ENCODE measurements at regions not wholly inside any gene's neighbourhood (a gene's known extent, or its start where the extent isn't known, plus 50 kb on each side); places are given as distances from the start of the nearest gene placed in this dataset.
A peak's percentile ranks its signal among the peaks of the same experiment; 100 is the strongest.

DNA sequence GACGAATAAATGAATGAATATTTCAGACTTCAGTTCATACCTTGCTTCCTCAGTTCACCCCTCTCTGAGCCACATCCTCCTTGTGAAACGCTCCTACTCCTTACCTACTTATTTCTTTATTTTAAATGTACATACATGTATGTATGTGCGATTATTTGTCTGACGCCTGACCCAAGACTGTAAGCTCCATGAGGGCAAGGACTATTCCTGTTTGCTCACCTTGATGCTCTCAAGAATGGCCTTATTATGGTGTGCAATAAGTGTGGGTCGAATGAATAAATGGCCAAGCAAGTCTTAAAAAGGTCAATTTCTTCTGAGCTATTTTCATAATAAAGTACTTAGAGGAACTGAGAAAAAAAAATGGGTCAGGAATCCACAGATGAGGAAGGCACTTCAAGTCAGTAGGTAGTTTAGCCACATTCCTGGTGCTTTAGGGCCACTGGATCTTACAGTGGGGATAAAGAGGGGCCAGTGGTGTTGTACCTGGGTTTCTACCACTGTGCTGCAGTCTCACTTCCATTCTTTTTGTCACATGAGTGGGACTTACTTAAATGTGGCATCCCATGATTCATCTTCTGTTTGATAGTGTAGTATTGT is 74.7 kb downstream of the SDC1 start:
- DNase-seq (no peak), ATAC-seq (no peak)

DNA sequence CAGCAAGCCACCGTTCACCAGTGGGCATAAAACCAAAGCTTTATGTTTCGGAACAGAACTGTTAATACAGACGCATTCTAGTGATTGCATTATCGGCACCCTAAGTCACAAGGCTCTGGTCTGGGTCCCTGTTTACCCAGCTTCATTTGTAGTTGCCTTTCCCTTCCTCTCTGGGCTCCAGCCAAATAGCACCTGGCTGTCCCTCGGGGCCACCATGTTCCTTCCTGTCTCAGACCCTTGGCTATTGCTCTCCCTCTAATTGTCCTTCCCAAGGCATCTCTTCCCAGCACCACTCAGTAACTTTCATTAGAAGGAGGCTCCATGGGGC is 75.3 kb downstream of the SDC1 start:
- no peak for ATAC-seq
- no peak for DNase-seq

DNA sequence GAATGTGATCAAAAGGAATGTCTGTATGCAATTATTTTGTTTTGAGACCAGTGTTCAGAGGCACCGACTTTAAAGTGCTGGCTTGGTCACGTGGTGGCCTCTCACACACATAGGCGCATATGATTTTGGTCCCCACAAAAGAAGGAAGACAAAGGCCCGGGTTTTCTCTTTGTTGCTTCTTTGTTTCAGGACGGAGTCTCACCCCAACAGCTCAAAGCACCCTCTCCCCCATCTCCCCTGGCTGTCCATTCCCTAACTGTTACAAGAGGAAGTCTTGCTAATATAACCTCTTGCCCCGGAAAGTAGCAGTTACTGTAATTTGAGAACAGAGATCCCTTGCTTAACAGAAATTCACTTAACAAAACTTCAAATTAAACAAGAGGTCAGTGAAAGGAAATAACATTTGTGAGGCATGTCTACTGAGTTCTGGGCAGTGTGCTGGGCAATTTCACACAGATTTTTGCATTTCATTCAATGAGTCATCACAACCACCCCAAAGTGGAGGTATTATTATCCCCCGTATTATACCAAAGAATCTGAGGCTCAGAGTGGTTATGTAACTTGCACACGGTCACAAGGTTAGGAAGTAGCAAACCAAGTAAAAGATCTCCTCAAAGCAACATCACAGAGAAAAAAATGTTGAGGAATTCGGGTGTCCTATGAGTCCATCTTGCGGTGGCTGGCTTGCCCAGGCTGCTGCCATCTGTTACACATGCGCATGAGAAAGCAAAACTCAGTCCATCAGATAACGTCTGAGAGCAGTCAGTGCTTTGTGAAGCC is 75.8 kb downstream of the SDC1 start:
- DNase-seq (no peak), ATAC-seq (no peak)

DNA sequence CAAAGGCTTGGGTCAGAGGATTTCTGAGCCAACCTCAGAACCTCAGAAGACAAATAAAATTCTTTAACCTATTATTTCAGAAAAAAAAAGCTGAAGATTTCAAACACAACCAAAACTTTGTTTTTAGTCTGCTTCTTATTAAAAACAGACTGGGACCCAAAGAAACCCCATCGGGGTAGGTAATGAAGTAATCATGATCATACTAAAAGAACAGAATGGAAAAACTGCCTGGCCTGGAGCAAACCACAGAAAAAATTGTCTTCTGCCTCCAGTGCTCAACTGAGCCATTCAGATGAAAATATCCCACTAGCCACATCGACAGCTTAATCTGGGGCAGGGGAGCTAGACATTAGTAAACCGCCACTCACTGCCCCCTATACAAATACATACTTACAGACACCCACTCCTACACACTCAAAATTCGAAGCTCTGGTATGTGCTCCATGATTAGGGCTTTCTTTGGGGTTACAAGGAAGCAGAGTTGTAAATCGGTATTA is 76.5 kb downstream of the SDC1 start:
- ATAC-seq (no peak), DNase-seq (no peak)

DNA sequence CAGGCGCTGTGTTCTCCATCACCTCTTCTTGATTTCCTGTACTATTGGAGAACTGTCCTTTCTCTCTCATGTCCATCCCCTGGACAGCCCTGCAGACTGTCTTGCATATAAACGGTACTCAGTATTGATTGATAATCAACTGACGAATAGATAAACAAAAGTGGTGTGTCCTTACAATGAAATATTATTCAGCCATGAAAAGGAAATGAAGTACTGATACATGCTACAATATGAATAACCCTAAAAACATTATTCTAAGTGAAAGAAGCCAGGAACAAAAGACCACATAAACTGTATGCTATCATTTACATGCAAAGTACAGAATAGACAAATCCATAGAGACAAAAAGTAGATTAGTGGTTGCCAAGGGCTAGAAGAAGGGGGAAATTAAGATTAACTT is 77.6 kb downstream of the SDC1 start:
- no peak for ATAC-seq
- DNase-seq, result no peak

DNA sequence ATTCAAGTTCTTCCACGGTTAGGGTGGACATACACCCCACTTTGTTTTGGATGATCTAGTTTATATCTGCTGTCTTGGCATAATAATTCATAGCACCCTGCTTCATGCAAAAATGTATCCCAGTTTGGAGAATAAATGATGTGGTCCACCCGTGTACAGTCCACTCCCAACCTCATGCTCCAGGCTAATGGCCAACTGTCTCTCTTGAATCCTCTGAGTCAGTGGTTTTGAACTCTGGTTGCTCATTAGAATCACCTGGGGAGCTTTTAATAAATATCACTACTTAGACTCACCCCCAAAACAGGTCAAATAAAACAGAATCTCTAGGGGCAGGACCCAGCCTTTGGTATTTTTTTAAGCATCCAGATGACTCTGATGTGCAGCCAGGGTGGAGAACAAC is 78.5 kb downstream of the SDC1 start:
- ATAC-seq, result no peak
- DNase-seq, result no peak

DNA sequence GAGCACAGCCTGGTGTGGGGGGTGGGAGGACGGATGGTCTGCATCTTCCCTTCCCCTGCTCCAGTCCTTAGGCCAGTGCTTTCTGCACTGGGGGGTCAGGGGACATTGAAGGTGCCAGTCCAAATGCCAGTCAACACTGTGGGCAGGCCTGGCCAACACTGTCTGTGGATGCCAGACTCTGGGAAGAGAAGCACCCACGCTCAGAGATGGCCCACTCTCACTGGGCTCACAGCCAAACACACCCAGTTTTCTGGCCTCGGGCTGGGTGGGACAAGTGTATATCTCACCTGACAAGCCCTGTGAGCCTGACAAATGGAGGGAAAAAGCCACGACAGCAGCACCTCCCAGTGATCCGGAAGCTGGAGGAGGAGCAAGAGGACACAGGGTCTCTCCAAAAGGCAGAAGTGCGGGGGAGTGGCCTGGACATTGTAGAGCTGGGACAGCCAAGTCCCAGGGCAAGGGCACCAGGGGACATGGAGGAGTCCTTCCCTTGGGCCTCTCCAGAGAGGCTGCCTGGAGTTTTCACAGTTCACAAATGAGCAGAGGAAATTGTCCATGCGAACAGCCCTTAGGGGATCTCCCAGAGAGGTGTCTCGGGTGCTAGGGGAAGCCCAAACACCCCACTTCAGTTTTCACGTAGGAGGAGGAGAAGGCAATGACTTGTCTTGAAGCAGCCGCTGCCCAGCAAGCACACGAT is 79.3 kb downstream of the SDC1 start:
- no peak for DNase-seq
- peak; percentile 63 for ATAC-seq

DNA sequence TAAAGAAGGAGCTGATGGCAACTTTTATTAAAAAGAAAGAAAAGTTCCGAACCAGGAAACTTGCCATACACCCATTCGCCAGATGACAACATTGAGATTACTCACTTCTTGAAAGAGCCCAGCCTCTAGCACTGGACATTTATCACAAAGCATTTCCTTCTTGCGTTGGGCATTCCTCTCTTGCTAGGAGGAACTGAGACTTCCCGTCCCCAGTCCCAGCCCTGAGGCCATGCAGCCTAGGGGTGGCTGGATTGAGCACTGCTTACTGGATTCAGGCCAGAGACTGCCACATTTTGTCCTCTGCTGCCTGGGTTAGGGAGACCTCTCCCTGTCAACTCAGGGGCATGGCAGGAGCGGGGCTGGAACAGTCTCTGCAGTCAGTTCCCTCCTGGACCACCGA is 80.1 kb downstream of the SDC1 start:
- ATAC-seq (no peak), DNase-seq (no peak)

DNA sequence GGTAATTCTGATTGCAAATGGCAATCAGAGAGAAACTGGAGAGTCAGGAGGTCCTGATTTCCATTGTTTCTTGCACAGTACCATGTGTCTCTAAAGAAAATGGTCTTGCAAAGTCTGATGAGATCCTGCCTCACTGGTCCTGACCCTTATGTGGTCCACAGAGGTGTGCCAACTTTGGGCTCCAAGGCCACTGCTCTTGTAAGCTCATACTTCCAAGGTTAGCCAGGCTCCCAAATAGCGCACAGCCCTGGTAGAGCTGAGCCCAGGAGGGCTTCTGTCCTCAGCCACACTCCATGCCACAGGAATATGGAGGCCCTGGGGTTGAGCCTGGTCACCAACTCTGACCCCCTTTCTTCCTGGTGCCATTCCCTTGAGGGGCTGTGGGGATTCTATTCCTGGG is 80.7 kb downstream of the SDC1 start:
- ATAC-seq (no peak), DNase-seq (no peak)

DNA sequence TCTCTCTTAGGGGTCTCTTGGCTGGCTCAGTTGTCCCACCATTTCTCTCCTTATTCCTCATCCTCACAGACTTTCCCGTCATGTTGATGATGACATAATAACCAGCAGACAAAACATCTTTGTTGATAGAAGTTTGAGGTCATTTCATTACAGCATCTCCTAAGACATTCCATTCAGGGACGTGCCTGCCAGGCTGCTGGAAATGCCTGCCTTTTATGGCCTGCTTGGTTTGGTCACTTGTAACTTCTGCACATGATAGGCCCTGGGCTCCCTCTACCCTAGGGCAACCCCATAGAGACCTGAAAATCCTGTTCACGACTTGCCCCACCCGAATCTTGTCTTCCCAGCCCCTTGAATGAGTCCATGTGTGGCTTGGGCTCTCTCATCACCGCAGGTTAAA is 81.7 kb downstream of the SDC1 start:
- DNase-seq (no peak), ATAC-seq (no peak)

DNA sequence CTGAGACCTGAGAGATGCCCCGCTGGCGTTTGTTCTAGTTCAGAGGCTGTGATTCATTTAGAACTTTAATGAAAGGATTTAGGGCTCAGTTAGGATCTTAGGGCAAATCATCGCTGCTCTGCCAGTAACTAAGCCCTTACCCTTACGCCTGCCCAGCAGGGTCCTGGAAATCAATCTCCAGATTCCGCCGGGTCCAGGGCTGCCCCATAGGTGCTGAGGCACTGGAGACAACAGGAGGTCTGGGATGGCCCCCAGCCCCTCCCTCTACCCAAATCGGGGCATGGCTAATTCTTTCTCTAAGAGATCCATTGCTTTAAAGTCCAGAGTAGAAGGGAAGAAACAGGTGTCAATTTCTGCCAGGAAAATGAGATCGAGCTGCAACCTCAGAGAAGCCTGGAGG is 83.1 kb downstream of the SDC1 start:
- ATAC-seq, result no peak

DNA sequence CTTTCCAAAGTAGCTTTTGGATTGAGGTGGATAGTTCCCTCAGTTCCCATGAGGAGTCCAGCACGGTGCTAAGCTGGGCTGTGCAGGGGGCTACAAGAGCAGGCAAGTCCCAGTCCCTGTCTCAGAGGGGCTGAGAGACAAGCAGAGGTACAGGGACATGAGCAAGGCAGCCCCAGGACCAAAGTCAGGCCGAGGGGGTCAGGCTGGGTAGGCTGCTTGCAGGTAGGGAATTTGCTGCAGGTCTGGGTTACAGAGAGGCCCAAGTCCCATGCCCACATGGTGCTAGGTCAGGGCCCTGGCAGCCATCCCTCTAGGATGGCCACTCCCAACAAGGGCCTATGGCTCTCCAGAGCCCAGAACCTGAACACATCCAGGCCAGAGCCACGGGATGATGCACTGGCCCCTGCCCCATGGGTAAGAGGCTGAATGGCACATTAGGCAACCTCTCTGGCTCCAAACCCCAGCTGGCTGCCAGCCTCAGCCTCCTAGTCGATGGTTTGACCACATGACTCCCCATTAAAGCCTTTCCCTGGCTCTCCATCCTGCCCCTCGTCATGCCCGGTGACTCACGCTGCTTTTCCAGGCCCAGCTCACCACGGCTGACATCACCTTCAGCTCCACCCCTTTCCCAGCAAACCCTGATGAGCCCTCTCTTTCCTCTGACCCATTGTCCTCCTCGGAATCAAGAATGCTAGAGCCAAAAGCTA is 83.7 kb downstream of the SDC1 start:
- ATAC-seq (no peak), DNase-seq (no peak)

More for the DNA sequence above, 83.1 kb downstream of the SDC1 start:
- no peak for DNase-seq

DNA sequence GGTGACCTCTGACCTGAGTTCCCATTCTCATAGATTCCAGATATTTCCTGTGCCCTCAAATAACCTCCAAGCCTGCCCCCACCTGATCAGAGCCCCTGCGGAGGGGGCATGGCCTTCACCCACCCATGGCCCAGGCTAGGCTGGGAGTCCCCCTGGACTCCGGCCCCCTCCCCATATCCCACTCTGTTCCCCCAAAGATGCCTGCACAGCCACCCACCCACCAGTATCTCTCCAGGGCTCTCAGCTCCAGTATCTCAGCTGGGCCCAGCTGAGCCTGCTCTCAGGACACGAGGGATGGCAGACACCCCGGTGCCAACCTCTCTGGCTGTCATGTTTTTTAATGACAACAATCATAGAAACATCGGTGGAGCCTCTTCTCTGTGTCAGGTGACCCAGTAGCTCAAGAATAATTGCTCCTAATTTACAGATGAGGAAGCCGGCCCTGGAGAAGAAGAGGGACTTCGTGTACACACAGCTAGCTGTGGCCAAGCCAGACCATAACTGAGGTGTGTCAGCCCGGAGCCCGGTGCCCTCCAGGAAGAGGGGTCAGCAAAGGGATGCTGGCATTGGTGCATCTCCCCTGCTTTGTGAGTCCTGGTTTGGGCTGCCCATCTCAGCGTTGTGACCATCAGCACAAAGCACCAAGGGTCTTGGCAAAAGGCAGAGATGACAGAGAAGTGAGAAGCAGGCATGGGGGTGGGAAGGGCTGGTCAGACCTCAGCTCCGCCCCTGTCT is 84.4 kb downstream of the SDC1 start:
- DNase-seq (no peak), ATAC-seq (no peak)

DNA sequence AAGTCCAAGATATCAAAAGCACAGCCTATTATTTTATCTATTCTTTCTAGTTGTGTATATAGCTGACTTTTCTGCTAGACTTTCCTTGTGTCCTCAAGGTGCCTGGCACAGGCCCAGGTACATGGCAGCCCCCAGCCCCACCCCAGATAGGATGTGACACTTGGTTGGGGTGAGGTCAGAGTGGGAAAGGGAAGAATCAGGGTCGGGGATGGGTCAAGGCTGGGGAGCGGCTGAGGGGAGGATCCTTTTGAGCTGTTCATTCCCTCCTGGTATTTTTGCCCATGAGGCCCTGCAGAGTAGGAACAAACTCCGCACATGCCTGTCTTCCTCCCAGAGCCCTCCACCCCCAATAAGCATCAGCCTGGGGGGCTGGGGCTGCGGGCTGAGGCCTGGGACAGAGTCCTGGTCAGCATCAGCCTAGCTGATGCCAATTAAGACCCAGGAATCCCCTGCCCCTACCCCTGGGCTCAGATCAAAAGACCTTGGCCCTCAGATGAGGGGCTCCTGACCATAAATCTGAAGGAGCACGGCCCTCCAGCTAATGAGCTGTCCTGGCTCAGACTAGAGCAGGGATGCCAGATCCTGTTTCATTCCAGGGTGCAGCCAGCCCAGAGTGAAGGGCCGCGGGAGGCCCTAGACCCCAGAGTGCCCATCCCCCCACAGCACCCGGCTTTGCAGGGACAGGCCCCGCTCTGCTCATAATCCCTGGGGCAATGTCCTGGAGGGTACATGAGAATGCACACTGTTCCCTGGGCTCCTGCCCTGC is 85.3 kb downstream of the SDC1 start:
- ATAC-seq (no peak), DNase-seq (no peak)

DNA sequence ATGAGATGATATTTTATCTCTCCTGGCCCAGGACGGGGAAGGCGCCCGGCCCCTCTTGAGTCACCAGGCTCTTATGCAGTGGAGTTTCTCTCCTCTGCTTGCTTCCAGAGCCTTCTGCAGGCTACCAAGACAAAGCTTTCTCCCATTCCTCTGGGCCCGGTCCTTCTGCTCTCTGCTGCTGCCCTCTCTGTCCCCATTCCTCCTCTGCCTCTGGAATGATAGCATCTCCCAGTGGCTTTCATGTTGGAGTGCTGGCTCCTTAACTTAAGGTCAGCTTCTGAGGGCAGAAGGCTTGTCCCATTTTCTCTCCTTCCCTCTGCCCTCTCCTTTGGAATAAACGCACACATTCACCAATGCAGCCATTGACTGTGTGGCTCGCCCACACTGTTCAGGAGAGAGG is 86.2 kb downstream of the SDC1 start:
- DNase-seq (no peak), ATAC-seq (no peak)

DNA sequence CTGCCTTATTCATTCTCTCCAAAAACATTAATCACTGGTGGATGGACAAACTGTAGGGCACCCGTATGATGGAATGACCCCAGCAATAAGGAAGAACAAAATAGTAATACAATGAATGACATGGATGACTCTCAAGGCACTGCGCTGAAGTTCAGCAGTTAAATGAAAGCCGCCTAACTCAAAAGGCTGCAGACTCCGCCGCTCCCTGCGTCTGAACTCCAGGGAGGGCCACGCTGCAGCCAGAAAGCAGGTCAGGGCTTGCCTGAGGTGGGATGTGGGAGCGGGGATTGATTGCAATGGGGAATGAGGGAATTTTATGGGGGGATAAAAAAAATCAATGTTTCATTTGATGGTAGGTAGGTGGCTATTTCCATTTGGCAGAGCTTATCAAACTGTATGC is 86.5 kb upstream of the LAPTM4A start:
- no peak for DNase-seq
- ATAC-seq, result no peak

DNA sequence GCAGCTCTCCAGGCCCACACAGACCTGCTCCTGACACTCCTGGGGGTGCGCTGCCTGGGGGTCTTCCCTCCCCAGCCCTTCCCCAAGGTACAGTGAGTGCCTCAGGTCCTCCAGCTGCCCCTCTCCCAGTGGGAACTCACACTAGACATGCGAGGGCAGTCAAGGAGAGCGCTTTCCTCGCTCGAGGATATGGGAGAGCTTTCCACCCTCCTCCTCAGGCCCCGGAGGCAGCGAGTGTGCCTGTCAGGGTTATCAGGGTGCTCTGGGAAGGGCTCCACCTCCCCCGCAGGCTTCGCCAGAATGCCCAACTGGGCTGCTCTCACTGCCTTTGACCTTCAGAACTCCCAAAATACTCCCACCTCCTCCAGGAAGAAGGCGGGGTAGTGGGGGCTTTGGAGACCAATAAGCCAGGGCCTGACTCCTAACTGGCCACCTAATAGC is 85.7 kb upstream of the LAPTM4A start:
- ATAC-seq (no peak), DNase-seq (no peak)

DNA sequence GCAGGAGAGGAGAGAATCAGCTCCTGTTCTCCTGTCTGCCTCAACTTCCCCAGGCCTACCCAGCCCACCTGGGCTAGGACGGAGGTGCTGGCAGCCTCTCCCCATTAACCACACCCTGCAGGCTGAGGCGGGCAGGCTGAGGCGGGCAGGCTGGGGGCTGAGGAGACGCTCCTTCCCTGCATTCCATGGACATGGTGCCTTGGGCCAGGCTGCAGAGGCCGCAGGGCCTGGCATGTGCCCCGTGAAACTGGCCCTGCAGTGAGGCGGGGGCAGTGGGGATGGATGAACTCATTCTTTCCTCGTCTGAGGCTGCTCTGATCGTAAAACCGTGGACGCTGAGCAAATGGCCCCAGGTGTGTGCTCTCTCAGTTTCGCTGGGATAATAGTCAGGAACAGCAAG is 84.7 kb upstream of the LAPTM4A start:
- ATAC-seq (no peak), DNase-seq (no peak)

DNA sequence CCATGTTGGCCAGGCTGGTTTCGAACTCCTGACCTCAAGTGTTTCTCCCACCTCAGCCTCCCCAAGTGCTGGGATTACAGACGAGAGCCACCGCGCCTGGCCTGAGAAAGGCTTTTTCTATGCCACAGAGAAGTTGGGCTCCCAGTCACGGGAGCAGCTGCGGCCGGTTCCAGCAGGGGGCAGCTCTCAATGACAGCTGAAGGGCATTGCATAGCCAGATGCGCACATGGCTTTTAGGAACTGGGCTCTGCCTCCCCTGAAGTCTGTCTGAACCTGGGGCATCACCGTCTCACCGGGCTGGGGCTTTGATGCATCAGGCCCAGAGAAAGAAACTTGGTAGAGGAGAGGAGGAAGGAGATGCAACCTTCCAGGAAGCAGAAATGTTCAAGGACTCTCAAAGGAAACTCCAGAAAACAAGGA is 84.2 kb upstream of the LAPTM4A start:
- DNase-seq (peak; percentile 46), ATAC-seq (no peak)

DNA sequence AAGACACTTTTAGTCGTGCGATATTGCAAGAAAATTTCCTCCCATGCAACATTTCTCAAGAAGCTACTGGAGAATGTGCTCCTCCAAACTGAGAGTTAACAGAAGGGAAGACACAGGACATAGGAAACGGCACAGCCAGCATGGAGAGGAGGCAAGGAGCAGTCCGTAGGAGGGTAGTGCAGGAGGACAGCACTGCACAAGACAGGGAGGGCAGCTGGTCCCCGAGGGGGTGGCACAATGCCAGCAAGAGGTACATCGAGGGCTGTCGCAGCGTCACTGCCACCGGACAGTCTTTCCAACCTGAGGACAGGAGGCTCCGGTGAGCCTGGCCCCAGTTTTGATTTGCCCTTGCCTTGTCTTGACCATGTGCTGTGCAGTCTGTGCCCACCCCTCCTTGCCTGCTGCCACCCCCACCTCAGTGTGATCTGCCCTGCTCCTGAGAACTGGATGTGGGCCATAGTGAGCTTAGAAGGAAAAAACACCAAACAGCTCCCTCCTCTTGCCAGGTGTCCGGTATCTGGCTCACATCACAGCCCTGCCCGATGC is 81.6 kb upstream of the LAPTM4A start:
- no peak for ATAC-seq

More for the DNA sequence above, 81.6 kb upstream of the LAPTM4A start:
- DNase-seq, result no peak
